Epithelial cell of esophagus (primary cell): ENCODE measurements at regions not wholly inside any gene's neighbourhood (a gene's known extent, or its start where the extent isn't known, plus 50 kb on each side); places are given as distances from the start of the nearest gene placed in this dataset.

ENCODE experiments used
- DNase-seq: peaks from one replicate; pipeline ENCODE4 v3.0.0; 2010; ENCODE audit warnings: low read depth
- H3K4me3 ChIP-seq: 2 replicates; pipeline ENCODE4 v1.5.1; 2011; ENCODE audit warnings: mild to moderate bottlenecking, low read length, control low read depth
- CTCF ChIP-seq: IDR thresholded peaks from 2 replicates; pipeline ENCODE4 v1.5.1; 2011; ENCODE audit warnings: low read depth, mild to moderate bottlenecking, low read length, control low read depth, inconsistent platforms; ENCODE audit not compliant: insufficient read depth; ENCODE audit errors: missing control alignments

GRCh38 chr5:86884608-86885007 is 266.9 kb downstream of the COX7C start:
- no peak overlapping the region for H3K4me3 ChIP-seq
- no peak for TF ChIP-seq CTCF
- no peak for DNase-seq

- TF ChIP-seq CTCF: no peak
- H3K4me3 ChIP-seq: no peak overlapping the region
- no peak for DNase-seq
Observed at GRCh38 chr5:86885011-86885410, 267.3 kb downstream of the COX7C start.

GRCh38 chr5:86885489-86886230 is 267.9 kb downstream of the COX7C start:
- no peak for TF ChIP-seq CTCF
- no peak overlapping the region for H3K4me3 ChIP-seq
- no peak for DNase-seq

- TF ChIP-seq CTCF: no peak
- H3K4me3 ChIP-seq: no peak overlapping the region
- no peak for DNase-seq
Observed at GRCh38 chr5:86890375-86890774, 272.6 kb downstream of the COX7C start.

GRCh38 chr5:86894056-86894455 is 276.3 kb downstream of the COX7C start:
- TF ChIP-seq CTCF: no peak
- H3K4me3 ChIP-seq: no peak overlapping the region
- DNase-seq: no peak

- no peak for DNase-seq
- H3K4me3 ChIP-seq: no peak overlapping the region
- no peak for TF ChIP-seq CTCF
Observed at GRCh38 chr5:86896916-86897315, 279.2 kb downstream of the COX7C start.
